ENCODE measurements at regions not wholly inside any gene's neighbourhood (a gene's known extent, or its start where the extent isn't known, plus 50 kb on each side); places are given as distances from the start of the nearest gene placed in this dataset.

GRCh38 chr4:157964463-157964862 is 208.4 kb downstream of the GASK1B start:
- Histone ChIP-seq H3K4me3 (no peak overlapping the region), H3K9me3 (no peaks in the 10 kb centered on the region), H3K4me1 (no peaks in the 10 kb centered on the region), H3K27me3 (no peaks in the 10 kb centered on the region), H3K36me3 (no peaks in the 10 kb centered on the region), H3K27ac (no peak overlapping the region)
- intact Hi-C loops (cut with DNase I; ENCODE audit: low total_unique reads) = no loop called here
- TF ChIP-seq, protein P1, sequence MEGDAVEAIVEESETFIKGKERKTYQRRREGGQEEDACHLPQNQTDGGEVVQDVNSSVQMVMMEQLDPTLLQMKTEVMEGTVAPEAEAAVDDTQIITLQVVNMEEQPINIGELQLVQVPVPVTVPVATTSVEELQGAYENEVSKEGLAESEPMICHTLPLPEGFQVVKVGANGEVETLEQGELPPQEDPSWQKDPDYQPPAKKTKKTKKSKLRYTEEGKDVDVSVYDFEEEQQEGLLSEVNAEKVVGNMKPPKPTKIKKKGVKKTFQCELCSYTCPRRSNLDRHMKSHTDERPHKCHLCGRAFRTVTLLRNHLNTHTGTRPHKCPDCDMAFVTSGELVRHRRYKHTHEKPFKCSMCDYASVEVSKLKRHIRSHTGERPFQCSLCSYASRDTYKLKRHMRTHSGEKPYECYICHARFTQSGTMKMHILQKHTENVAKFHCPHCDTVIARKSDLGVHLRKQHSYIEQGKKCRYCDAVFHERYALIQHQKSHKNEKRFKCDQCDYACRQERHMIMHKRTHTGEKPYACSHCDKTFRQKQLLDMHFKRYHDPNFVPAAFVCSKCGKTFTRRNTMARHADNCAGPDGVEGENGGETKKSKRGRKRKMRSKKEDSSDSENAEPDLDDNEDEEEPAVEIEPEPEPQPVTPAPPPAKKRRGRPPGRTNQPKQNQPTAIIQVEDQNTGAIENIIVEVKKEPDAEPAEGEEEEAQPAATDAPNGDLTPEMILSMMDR (IDR thresholded peaks at IDR 0.05) = no peak
- no peak for TF ChIP-seq POLR2A (IDR thresholded peaks at IDR 0.05)
- no peak for DNase-seq

DNA sequence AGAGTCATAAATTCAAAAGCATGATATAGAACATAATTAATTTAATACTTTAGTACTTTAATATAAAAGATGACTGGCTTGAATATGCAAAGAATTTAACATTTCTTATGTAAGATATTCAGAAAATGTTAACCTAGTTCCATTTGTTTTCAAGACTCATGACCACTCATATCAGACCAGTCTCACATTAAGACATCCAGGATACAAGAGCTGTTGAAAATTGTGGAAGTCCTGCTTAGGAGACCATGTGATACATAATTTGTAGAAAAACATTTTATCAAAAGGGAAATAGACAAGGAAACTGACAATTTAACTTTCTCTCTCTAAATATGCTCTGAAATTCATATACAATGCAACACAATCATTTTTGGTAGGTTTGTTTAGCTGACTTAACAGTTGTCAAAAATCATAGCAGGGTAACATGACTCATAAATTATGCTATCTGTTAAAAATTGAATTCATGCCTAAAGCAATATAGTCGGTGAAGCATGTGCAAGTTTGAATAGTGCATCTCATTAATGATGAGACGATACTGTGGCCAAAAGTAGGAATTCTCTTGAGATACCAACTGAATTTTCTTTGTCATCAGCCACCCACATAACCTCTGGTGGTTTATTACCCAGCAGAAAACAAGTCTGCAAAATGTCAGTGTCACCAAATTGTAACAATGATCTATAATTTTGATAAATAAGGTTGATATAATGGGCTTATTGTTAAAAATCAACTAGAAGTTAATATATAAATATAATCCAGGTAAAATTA is 211.4 kb downstream of the GASK1B start:
- H3K9me3 ChIP-seq = no peaks in the 10 kb centered on the region
- no peaks in the 10 kb centered on the region for H3K27me3 ChIP-seq
- TF ChIP-seq, protein P1 (IDR thresholded peaks at IDR 0.05) = no peak
- TF ChIP-seq POLR2A (IDR thresholded peaks at IDR 0.05) = no peak
- intact Hi-C loops (cut with DNase I; ENCODE audit: low total_unique reads) = no loop called here
- no peak overlapping the region for H3K4me3 ChIP-seq
- H3K27ac ChIP-seq = no peak overlapping the region
- no peaks in the 10 kb centered on the region for H3K4me1 ChIP-seq
- H3K36me3 ChIP-seq = no peaks in the 10 kb centered on the region
- no peak for DNase-seq

DNA sequence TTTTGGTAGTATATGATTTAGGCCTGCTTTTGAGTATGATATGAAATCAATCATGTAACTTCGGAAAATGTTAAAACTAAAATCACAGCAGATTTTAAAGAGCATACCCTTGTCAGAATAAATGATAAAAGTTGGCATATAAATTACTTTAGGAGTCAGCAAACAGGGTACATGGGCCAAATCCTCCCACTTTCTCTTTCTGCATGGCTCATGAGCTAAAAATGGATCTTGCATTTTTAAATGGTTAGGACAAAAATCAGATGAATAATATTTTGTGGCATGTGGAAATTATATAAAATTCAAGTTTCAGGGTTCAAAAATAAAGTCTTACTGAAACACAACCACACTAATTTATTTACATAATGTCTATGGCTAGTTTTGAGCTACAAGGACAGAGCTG is 214.9 kb downstream of the GASK1B start:
- no peak for DNase-seq
- Histone ChIP-seq H3K4me1 (no peaks in the 10 kb centered on the region), H3K27ac (no peak overlapping the region), H3K4me3 (no peak overlapping the region), H3K36me3 (no peaks in the 10 kb centered on the region), H3K9me3 (no peaks in the 10 kb centered on the region), H3K27me3 (no peaks in the 10 kb centered on the region)
- no peak for TF ChIP-seq POLR2A (IDR thresholded peaks at IDR 0.05)
- TF ChIP-seq, protein P1 (IDR thresholded peaks at IDR 0.05) = no peak
- intact Hi-C loops (cut with DNase I; ENCODE audit: low total_unique reads) = no loop called here

DNA sequence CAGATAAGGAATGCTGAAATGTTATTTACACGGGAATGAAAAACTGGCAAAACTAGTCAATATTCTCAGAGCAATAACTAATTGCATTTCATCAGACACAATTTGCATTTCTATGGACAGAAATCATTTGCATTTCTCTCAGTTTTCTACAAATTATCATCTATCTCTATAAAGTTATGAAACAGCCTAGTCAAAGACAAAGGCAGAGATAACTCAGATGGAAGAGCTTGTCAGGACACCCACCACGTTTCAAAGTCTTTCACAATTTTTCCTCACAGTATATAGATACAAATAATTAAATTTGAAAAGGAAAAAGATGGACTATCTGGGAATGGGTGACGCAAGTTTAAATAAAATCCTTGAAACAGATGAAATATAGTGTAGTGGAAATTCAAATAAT is 230.8 kb downstream of the GASK1B start:
- Histone ChIP-seq H3K27ac (no peak overlapping the region), H3K9me3 (no peaks in the 10 kb centered on the region), H3K27me3 (no peaks in the 10 kb centered on the region), H3K4me1 (no peaks in the 10 kb centered on the region), H3K4me3 (no peak overlapping the region), H3K36me3 (no peaks in the 10 kb centered on the region)
- TF ChIP-seq, protein P1 (IDR thresholded peaks at IDR 0.05) = no peak
- TF ChIP-seq POLR2A (IDR thresholded peaks at IDR 0.05) = no peak
- intact Hi-C loops (cut with DNase I; ENCODE audit: low total_unique reads) = no loop called here
- DNase-seq = no peak

GRCh38 chr4:157934151-157934550 is 238.7 kb downstream of the GASK1B start:
- DNase-seq = no peak
- H3K9me3 ChIP-seq = no peaks in the 10 kb centered on the region

More at GRCh38 chr4:157934151-157934550, 238.7 kb downstream of the GASK1B start:
- H3K4me1 ChIP-seq = no peaks in the 10 kb centered on the region
- intact Hi-C loops (cut with DNase I; ENCODE audit: low total_unique reads) = no loop called here
- no peak for TF ChIP-seq POLR2A (IDR thresholded peaks at IDR 0.05)
- TF ChIP-seq, protein P1 (IDR thresholded peaks at IDR 0.05) = no peak
- no peak overlapping the region for H3K27ac ChIP-seq
- no peak overlapping the region for H3K4me3 ChIP-seq
- H3K27me3 ChIP-seq = no peaks in the 10 kb centered on the region
- H3K36me3 ChIP-seq = no peaks in the 10 kb centered on the region

Data from uterus (tissue), 3 donors.